HG03432 (cell line): ENCODE measurements at regions not wholly inside any gene's neighbourhood (a gene's known extent, or its start where the extent isn't known, plus 50 kb on each side); places are given as distances from the start of the nearest gene placed in this dataset.
"Not testable (repeated sequence)": the region's sequence is repeated elsewhere in the genome, so short reads cannot be mapped to it uniquely, and the experiment has no call there.

Experiments
- ATAC-seq: cut with Tn5 transposase; IDR thresholded peaks from one replicate; pipeline ENCODE4 v1.9.1; 2021; ENCODE audit warnings: mild to moderate bottlenecking, moderate library complexity; ENCODE audit not compliant: unreplicated experiment

DNA sequence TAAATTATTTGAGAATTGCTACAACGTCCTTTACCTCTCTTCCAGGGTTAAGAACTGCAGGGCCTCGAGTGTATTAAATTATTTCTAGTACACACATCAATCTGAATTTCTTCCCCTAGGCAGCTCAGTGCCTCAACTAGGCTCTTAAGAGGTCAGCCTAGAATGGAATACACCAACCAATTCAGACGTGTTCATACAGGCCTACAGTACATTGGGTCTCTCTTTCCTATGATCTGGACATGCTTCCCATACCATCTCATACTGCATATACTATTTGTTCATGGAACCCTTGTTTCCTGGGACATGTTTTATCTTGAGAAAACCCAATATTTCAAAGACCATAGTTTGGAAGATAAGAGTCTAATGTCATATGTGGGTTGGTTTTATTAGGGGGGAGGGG lies 434.1 kb upstream of the WWC1 start:
- ATAC-seq = no peak

DNA sequence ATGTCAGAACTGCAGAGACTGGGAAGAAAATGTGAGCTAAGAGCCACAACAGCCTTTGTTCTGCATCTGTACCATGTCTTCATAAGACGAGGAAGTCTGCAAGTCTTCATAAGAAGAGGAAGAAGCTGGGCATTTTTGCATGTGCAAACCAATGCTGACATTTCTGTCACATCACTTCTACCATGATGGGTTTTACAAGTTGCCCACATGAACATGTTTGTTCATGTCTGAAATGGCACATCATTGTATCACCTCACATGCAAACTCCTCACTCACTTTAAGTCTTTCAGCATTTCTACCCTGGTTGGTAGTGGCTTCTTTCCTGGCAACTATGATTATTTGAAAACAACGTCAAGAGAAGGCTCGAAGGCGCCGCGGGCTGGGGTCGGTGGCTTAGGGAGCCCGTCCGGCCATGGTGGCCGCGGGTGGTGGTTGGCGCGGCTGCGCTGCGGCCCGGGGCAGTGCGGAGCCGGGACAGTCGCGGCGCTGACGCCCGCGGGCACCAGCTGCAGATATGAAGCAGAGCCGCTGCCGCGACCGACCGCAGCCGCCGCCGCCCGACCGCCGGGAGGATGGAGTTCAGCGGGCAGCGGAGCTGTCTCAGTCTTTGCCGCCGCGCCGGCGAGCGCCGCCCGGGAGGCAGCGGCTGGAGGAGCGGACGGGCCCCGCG lies 433.1 kb upstream of the WWC1 start:
- ATAC-seq = not testable (repeated sequence)

DNA sequence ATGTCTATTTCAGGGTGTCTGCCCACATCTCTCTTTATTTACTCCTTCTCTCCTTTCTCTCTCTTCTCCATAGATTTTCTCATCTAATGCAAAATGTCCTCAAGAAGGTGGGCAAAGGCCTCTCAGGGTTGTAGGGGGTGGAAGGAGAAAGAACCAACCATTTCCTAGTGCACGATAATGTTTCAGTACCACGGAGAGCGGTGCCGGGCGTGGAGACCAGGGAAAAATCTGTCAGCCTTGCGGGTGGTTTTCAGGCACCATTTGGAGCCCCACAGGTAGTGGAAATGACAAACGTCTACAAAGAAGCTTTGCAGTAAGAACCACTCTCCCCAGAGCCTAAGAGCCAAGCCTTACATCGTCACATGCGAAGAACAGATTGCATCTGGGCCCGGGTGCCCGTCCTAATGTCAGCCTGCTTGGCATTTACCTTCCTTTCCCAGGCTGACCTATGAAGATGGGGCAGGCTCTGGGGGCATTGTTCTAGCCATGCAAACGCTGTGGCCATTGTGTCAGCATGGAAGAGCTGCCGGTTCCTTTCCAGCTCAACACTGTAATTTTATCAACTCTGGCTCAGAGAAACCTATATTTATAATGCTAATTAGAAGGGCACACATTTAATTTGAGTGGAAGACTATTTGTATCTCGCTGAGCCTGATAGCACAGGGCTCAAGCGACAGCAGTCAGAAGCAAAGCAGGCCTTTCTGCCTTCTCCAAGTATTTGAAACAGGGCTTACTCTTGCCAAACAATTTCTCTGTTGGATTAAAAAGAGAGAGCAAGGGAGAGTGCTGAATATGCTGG lies 430.1 kb upstream of the WWC1 start:
- no peak for ATAC-seq

DNA sequence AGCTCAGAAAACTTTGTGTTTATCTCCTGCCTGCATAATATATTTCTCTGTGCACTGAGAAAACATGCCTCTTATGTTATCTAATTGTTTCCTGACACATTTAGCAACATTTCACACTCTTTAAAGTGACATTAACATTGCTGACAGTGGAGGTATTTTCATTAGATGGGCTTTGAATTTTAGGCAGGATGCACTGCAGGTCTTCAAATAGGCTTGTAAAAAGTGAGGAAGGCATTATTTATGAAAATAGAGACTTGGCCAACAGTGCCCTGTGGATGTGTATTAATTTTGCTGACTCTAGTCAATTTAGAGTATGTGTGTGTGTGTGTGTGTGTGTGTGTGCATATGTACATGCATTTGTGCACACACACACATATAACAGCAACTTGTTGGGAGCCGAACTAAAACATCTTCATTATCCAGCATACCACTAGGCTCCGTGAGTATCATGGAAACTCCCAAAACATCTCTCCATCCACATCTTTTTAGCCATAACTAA lies 429.5 kb upstream of the WWC1 start:
- no peak for ATAC-seq

DNA sequence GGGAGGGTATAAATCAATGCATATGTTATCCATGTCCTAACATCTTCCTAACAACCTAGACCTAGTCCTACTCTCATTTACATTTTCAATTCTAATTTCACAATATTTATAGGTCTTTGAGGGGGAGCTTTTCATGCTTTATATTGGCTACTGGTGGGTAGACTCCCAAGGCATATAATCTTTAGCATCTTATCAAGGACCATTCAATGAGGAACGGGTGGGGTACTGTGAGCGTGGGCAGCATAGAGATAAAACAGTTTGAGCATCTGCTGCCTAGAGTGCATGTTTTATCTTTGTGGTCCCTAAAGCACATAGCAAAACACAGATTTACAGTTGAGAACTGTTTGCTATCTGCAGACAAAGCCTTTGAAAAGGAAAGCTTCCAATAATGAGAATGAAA lies 427.6 kb upstream of the WWC1 start:
- ATAC-seq = no peak

DNA sequence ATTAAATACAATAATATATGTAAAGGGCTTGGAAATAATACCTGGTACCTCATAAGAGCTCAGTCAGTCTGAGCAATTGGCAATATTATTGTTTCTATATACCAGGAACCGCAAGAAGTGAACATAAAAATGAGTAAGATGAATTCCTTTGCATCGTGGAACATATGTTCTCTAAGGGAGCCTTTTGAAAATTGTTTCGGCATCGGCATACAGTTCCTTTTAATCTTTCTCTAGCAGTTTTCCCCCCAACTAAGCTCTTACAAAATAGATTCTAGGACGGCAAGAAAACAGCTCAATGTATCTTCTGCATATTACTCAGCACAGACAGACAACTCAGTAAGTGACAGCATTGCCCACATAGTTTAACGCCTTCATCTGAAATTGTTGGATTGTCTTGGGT lies 426.6 kb upstream of the WWC1 start:
- ATAC-seq = no peak

DNA sequence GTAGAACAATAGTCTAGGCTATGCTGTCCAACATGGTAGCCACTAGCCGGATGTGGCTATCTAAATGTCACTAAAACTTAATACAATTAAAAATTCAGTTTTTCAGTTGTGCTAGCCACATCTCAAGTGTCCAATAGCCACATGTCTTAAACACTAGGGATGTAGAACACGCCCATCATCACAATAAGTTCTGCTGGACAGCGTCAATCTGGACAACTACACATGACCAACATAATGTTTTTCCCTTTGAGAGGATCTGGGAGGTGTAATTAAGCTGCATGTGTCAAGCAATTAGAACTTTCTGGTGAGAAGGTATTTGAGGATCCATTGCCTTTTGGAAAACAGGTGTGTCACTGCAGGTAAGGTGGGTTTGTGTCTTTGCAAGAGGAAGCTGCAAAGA lies 424.6 kb upstream of the WWC1 start:
- no peak for ATAC-seq

DNA sequence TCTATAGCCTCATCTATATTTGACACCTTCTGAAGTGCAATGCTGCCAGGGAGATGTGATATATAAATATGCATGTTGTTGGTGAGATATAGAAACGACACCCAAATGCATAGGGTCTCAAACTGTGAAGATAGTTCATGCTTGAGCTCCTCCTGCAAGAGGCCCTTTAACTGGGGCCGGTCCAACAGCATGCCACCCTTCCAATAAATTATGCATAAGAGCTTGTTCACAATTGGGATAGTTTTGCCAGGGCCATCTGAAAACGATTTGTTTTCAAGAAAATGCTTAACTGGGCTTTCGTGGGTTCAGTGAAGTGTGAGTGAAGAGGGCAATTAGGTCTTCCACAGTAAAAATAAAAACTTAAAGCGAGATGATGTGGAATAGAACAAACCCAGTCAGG lies 424.2 kb upstream of the WWC1 start:
- no peak for ATAC-seq

DNA sequence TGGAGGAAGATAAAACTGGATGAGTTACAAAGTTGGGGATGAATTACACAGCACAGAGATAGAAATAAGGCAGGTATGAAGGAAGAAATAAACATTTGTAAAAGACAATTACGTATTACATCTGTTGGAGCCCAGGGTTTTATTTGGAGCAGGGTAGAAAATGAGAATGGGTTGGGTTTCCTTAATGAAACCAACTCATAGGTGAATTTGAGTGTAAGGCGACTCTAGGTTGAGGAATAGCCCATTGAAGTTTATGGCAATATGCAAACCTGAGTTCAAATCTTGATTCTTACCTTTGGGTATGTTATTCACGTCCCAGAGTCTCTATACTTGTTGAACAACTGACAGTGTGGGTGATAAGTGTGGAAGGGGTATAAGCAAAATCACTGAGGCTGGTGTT lies 422.3 kb upstream of the WWC1 start:
- no peak for ATAC-seq

DNA sequence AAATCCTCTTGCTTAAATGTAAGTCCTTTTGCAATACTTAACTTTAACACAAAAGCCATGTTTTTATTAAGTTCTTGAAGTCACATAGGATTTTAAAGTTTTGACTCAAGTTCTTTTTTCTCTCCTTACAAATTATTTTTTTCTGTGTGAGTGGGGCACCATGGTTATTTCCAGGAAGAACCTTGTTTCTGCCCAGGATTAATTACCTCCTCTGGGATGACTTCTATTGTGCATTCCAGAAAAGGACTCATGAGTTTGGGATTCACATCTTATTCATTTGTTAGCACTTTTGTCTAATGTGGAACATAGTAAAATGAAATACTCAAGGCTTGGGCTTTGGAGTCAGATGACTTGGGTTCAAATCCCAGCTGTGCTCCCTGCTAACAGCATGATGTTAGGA lies 421.4 kb upstream of the WWC1 start:
- ATAC-seq = no peak

DNA sequence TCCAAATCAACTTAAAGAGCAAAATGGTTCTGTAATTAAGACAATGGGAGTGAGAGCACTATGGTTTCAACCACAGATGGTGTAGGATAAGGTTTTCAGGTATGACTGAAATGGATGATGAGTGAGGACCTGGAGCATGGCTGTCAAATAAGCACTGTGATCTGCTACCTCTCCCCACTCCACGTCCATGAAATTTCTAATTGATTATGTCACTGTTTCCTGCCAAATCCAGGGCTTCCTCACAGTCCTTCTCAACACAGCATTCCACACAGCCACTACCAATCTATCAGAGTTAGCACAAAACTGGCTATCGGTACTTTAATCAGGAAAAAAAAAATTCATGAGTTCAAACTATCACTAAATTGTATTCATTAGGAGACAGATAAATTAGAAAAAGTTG lies 420.4 kb upstream of the WWC1 start:
- no peak for ATAC-seq

DNA sequence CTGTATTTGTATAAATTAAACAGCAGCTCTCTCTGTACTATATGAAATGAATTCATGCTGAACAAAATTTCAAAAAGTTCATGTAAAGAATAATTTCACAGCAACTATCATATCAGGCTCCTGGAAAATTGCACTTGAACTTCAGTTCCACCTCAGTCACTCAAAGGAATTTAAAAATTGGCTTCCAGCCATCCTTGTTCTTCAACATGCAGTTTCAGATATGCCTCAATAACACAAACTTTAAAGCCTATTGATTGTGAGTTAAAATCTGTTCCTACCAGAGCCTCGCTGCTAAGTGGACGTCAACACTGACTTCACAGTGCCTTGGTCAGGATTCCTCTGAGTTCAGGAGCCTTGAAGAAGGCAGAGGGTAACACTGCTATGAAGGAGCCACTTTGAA lies 418.7 kb upstream of the WWC1 start:
- no peak for ATAC-seq

DNA sequence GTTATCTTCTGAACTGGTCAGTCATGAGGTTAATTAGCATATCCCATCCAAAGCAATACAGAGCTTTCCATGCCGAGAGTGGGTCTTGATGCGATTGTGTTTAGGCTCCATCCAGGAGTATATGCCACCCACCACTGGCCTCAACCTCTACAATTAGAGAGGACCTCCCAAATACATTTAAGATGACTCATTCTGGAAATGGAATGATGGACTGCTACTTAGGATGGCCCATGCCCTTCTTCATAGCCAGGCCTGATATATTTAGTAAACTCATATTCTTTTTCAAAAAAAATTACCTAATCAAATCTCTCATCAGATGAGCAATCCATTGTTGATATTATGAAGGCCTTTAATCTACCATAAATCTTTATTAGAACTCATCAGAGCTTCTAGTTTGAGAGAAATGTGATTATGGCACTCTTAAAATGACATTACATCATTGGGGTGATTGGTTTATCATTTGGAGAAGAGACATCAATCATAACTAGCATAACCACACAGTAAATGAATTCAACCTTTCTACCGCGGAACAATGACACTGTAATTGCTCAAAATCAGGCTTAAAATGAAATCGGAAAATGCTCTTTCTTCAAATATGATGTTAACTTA lies 414.2 kb upstream of the WWC1 start:
- no peak for ATAC-seq

DNA sequence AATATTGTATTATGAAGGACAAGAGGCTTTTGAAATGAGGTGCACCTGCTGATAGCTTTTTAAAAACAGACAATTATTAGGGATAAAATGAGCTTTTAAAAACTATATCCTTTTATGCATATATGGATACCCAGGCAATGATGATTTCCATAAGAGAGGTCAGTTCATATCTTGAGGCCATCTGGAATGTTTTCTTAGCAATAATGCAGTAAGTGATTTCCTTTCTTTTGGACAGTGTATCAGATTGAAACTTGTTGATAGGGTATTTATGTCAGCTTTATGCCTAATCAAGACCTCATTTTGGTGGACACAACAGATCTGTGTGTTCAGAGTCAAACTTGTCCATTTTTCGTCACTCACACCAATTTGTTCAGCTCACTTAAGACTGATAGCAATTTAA lies 413.5 kb upstream of the WWC1 start:
- no peak for ATAC-seq

DNA sequence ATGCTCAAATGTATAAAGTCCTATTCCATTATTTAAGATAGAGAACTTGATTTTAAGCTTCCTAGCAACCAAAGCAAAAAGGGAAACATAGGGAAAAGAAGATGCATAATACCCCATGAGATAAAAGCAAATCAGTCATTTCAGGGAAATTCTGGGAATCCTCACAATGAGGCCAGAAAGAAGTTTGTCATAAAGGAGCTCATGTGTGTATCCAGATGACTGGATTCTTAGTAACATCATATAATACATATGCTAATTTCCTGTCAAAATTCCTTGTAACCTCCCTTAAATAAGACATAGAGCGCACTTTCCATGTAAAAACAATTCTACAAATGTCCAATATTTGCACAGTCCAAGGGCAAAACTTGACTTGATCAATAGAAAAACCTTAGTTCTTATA lies 411.0 kb upstream of the WWC1 start:
- ATAC-seq = no peak

DNA sequence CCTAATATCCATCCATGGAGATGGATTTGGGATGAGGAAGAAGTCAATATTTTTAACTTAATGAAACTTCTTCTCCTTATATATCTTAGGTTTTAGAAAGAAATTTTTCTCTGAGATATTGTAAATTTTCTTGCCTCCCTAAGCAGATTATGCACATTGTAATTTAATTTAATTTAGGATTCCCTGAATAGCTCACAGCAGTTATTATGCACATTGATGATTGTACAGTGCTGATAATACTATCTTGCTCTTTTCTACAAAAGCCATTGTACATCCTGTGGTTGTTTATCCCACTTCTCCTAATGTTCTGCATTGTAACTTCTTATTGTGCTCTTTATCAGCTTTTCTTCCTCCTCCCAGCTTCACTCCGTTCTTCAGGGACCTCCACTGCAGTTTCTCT lies 410.4 kb upstream of the WWC1 start:
- no peak for ATAC-seq

DNA sequence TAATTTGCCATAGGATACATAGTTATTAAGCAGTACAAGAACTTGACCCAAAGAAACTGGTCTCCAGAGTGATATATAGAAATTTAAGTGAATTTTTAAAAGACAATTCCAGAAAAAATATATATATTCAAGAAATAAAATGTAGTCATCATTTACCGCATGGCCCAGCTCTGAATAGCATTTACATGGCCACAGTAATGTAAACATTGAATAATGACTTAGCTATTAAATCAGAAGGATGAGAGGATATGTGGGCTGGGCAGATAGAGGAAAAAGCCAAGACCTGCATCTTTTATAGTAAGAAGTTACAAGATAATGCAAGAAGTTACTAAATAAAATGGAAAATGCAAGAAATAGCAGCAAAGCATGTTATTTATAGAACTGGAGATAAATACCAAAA lies 405.2 kb upstream of the WWC1 start:
- ATAC-seq = no peak

DNA sequence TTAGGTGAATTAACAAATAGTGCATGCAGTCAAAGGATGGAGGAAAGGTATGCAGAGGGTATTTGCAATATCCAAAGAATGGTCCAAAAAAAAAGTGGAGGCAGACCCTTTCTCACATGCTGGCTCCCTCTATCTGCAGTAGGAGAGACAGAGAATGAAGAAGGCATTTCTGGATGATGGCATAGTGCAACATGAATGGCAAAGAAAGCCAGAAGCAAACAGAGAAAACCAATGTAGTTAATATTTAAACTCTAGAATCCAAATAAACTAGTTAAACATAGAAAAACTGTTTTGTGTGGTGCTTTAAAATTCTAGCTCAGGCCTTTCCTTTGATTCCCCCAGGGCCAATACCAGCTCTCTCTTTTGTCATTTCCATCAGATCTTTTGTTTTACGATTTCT lies 403.1 kb upstream of the WWC1 start:
- ATAC-seq = no peak

DNA sequence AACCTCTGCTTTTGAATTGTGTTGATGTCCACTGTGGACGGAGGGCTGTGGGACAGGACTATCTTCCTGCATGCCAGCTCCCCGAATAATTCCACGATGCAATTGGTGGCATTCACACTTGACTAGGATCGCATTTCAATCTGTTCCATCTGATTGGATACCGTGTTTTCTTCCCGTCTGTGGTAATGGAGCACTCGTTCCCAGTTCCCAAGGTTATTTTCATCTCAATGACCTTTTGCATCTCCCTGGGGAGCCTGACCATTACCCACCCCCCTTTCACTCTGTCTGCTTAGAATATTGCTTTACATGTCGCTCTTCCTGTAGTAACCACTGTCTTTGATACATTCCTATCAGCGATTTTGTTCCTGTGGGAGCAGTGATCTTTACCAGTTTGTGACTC lies 402.2 kb upstream of the WWC1 start:
- no peak for ATAC-seq

DNA sequence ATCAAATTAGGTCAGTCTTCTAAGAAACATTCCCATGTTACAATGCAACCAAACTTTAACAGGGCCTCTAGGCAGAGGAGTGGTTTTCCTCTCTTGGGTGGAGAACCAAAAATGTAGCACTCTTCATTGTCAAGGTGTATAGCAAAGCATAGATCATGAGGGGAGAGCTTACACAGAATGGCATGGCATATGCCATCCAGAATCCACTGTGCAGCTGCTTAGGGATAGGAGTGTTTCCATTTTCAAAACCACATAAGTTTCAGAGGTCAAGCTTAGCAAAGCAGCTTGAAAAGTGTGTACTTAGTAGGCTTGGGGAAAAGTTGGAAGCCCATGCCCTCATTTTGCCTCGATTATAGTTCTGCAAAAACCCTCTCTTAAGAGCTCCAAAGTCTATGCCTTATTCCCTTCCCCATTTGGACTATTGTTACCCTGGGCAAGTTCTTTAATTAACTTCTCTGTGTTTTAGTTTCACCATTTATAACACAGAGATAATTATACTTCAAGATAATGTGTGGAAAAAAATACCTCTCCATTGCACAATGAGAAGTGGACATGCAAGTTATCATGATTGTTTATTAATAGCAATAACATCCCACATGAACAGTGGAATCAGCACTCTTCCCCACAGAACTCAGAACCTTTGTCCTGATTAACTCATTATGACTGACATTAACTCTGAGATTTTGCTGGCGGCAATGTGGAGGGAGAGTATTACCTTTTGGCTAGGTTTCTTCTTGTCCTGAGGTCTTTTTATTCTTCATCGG lies 398.9 kb upstream of the WWC1 start:
- no peak for ATAC-seq

DNA sequence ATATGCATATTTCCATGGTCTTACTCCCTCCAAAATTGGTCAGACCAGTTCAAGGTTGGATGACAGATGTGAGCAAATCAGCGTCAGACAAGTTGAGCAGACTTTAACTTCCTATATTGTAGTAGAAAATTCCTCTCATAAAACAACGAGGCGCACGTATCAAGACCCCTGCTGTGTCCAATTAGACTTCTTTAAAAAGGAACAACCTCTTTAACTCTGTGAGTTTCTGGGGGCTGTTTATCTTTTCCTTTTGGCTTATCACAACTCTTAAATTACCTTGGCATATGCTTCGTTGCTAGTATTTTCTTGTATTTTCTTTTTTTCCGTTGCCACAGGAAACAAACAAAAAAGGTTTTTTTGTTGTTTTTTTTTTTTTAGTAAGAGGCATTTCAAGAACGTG lies 398.2 kb upstream of the WWC1 start:
- ATAC-seq = no peak
